HCT116 (cell line): ENCODE measurements at regions not wholly inside any gene's neighbourhood (a gene's known extent, or its start where the extent isn't known, plus 50 kb on each side); places are given as distances from the start of the nearest gene placed in this dataset.

Experiments used
- ATAC-seq: fragments of 200-7000 bp; cut with Tn5 transposase; 2 replicates; pipeline ENCODE4 v1.9.1; 2020; ENCODE audit warnings: mild to moderate bottlenecking, moderate library complexity
- BruUV-seq: library from RNA; stranded (reverse); fragments of 400-500 nt; replicated peaks from 2 replicates; lab custom pipeline; 2021; lab: Mats Ljungman, UMichigan
- CTCF ChIA-PET: fragments of 300-600 bp; sonication (Branson Sonifier 250); formaldehyde crosslinking; loops from one replicate; lab custom pipeline; 2021; ENCODE audit warnings: antibody characterized with exemption; lab: Charles Lee
- POLR2A ChIA-PET: fragments of 300-600, 350-600 bp; sonication (Branson Sonifier 250); formaldehyde crosslinking; loops from one replicate; lab custom pipeline; 2021; ENCODE audit warnings: antibody characterized with exemption; lab: Charles Lee
- RAD21 ChIA-PET, 2 experiments: fragments of 300-600 bp; sonication (Branson Sonifier 250); formaldehyde crosslinking; loops; one replicate each; lab custom pipeline; 2023; ENCODE audit warnings: low total read pairs in 2 of 2; ENCODE audit not compliant: uncharacterized antibody in 2 of 2, unreplicated experiment in 2 of 2, low non-redundant PET in 1 of 2; lab: Charles Lee
- DNase-seq: peaks from one replicate; pipeline ENCODE4 v3.0.0-alpha.2; 2010; ENCODE audit warnings: low read depth, low spot score
- H2AFZ ChIP-seq: fragments of 200-600 bp; shearing (Covaris generic), sonication (generic); 2 replicates; pipeline ENCODE4 v1.6.1; 2017; ENCODE audit warnings: low read depth, mixed run types, mixed read lengths, antibody characterized with exemption, low read length; ENCODE audit not compliant: poor library complexity, severe bottlenecking
- H3K27ac ChIP-seq: 2 replicates; pipeline ENCODE4 v1.5.1; 2012; ENCODE audit warnings: low read depth, low read length
- H3K27me3 ChIP-seq: fragments of 200-600 bp; sonication (generic); 2 replicates; pipeline ENCODE4 v1.6.1; 2016; ENCODE audit warnings: mixed run types, low read length, mixed read lengths; ENCODE audit not compliant: insufficient read depth
- H3K36me3 ChIP-seq, 2 experiments: fragments of 200-500 bp in 1 of 2; fragments of 200-600 bp in 1 of 2; sonication (Bioruptor generic) in 1 of 2; sonication (generic) in 1 of 2; 2 replicates each; pipeline versions ENCODE4 v1.5.1 to v1.6.1; 2014 to 2016; ENCODE audit warnings: low read length in 2 of 2, inconsistent platforms in 1 of 2, mixed read lengths in 1 of 2, mixed run types in 1 of 2; ENCODE audit not compliant: insufficient read depth in 2 of 2, control insufficient read depth in 1 of 2
- H3K4me1 ChIP-seq, 2 experiments: fragments of 200-600 bp in 1 of 2; sonication (generic) in 1 of 2; 2 replicates each; pipeline versions ENCODE4 v1.5.1 to v1.6.1; 2012 to 2017; ENCODE audit warnings: low read length in 2 of 2, inconsistent platforms in 1 of 2, mild to moderate bottlenecking in 1 of 2, mixed read lengths in 1 of 2, mixed run types in 1 of 2, moderate library complexity in 1 of 2; ENCODE audit not compliant: insufficient read depth in 2 of 2, control insufficient read depth in 1 of 2
- H3K4me2 ChIP-seq: fragments of 200-600 bp; sonication (generic); 2 replicates; pipeline ENCODE4 v1.6.1; 2017; ENCODE audit warnings: mixed run types, low read length, mixed read lengths
- H3K4me3 ChIP-seq, 2 experiments: fragments of 200-600 bp in 1 of 2; sonication (generic) in 1 of 2; replicated peaks in 1 of 2; 2 replicates each; pipeline ENCODE4 v1.5.1; 2011 to 2016; ENCODE audit warnings: low read length in 2 of 2, control low read depth in 1 of 2, low read depth in 1 of 2, mild to moderate bottlenecking in 1 of 2, mixed read lengths in 1 of 2, mixed run types in 1 of 2
- H3K79me2 ChIP-seq: fragments of 200-600 bp; sonication (generic); 2 replicates; pipeline ENCODE4 v1.6.1; 2017; ENCODE audit warnings: mild to moderate bottlenecking, mixed run types, low read length, moderate library complexity, mixed read lengths; ENCODE audit not compliant: insufficient read depth
- H3K9ac ChIP-seq: fragments of 200-600 bp; sonication (generic); 2 replicates; pipeline ENCODE4 v1.6.1; 2016; ENCODE audit warnings: low read length, mixed read lengths
- H3K9me2 ChIP-seq: fragments of 200-600 bp; sonication (generic), shearing (Covaris generic); 2 replicates; pipeline ENCODE4 v1.6.1; 2017; ENCODE audit warnings: mixed run types, mild to moderate bottlenecking, moderate library complexity; ENCODE audit not compliant: insufficient read depth
- H3K9me3 ChIP-seq, 2 experiments: fragments of 200-500 bp in 1 of 2; fragments of 200-600 bp in 1 of 2; sonication (Bioruptor generic) in 1 of 2; sonication (generic) in 1 of 2; 2 replicates each; pipeline ENCODE4 v1.6.1; 2014 to 2017; ENCODE audit warnings: low read length in 2 of 2, mixed read lengths in 2 of 2, inconsistent platforms in 1 of 2, low read depth in 1 of 2, mild to moderate bottlenecking in 1 of 2, mixed run types in 1 of 2, moderate library complexity in 1 of 2; ENCODE audit not compliant: control insufficient read depth in 1 of 2, insufficient read depth in 1 of 2
- H4K20me1 ChIP-seq: fragments of 200-600 bp; sonication (generic), shearing (Covaris generic); 2 replicates; pipeline ENCODE4 v1.6.1; 2017; ENCODE audit warnings: mixed run types, mild to moderate bottlenecking, moderate library complexity; ENCODE audit not compliant: insufficient read depth
- CBX3 ChIP-seq: IDR thresholded peaks from 2 replicates; pipeline ENCODE4 v1.6.1; 2012; ENCODE audit warnings: low read depth
- CEBPB ChIP-seq: IDR thresholded peaks from 2 replicates; pipeline ENCODE4 v1.6.1; 2012; ENCODE audit warnings: low read depth
- EZH2 ChIP-seq: fragments of 200-600 bp; sonication (generic); IDR thresholded peaks from 2 replicates; pipeline ENCODE4 v1.6.1; 2017; ENCODE audit warnings: antibody characterized with exemption, mixed run types
- EZH2phosphoT487 ChIP-seq: fragments of 200-600 bp; IDR thresholded peaks from 2 replicates; pipeline ENCODE4 v1.6.1; 2018; ENCODE audit warnings: antibody characterized with exemption, borderline replicate concordance
- JUND ChIP-seq: IDR thresholded peaks from 2 replicates; pipeline ENCODE4 v1.6.1; 2012
- POLR2A ChIP-seq: IDR thresholded peaks from 2 replicates; pipeline ENCODE4 v1.7.0; 2011; ENCODE audit warnings: borderline replicate concordance; ENCODE audit not compliant: insufficient read depth, insufficient read length; ENCODE audit errors: extremely low read depth
- POLR2AphosphoS5 ChIP-seq: IDR thresholded peaks from 2 replicates; pipeline ENCODE4 v1.6.1; 2011; ENCODE audit warnings: mild to moderate bottlenecking, low read depth, low read length, moderate library complexity
- RAD21 ChIP-seq: IDR thresholded peaks from 2 replicates; pipeline ENCODE4 v1.6.1; 2012; ENCODE audit warnings: low read depth, mild to moderate bottlenecking
- SIN3A ChIP-seq: IDR thresholded peaks from 2 replicates; pipeline ENCODE4 v1.6.1; 2012; ENCODE audit warnings: low read depth
- SP1 ChIP-seq: IDR thresholded peaks from 2 replicates; pipeline ENCODE4 v1.6.1; 2012; ENCODE audit warnings: low read depth
- SRF ChIP-seq: IDR thresholded peaks from 2 replicates; pipeline ENCODE4 v1.6.1; 2012; ENCODE audit warnings: low read depth
- TCF7L2 ChIP-seq: IDR thresholded peaks from 2 replicates; pipeline ENCODE4 v1.7.0; 2011; ENCODE audit warnings: borderline replicate concordance, inconsistent platforms; ENCODE audit not compliant: insufficient read depth, insufficient read length; ENCODE audit errors: extremely low read depth
- YY1 ChIP-seq: IDR thresholded peaks from 2 replicates; pipeline ENCODE4 v1.6.1; 2011; ENCODE audit warnings: low read length, low read depth, moderate library complexity, mild to moderate bottlenecking; ENCODE audit not compliant: insufficient replicate concordance; ENCODE audit errors: extremely low read depth
- ZFX ChIP-seq: fragments of 450-650 bp; IDR thresholded peaks from 2 replicates; pipeline ENCODE4 v1.6.1; 2017
- ZNF274 ChIP-seq: fragments of 200-500 bp; sonication (Bioruptor generic); IDR thresholded peaks from 2 replicates; pipeline ENCODE4 v1.6.1; 2014; ENCODE audit warnings: mild to moderate bottlenecking, low read depth, low read length, inconsistent platforms
- intact Hi-C: fragments of 100-400 bp; cut with micrococcal nuclease; formaldehyde crosslinking; loops from 2 replicates; pipeline ENCODE4 v1.10.0; 2022
- TF ChIP-seq, protein P1 (sequence below): IDR thresholded peaks from 2 replicates; pipeline ENCODE4 v1.6.1; 2012; ENCODE audit warnings: low read depth
- TF ChIP-seq, protein P2 (sequence below): IDR thresholded peaks from 2 replicates; pipeline ENCODE4 v1.6.1; 2011; ENCODE audit warnings: mild to moderate bottlenecking, low read length, moderate library complexity; ENCODE audit not compliant: insufficient replicate concordance; ENCODE audit errors: extremely low read depth
- TF ChIP-seq, protein P3 (sequence below): IDR thresholded peaks from 2 replicates; pipeline ENCODE4 v1.6.1; 2012
- TF ChIP-seq, protein P4 (sequence below), 3 experiments: fragments of 200-600 bp in 1 of 3; sonication (generic) in 1 of 3; IDR thresholded peaks in 2 of 3; conservative IDR thresholded peaks in 1 of 3; 2 replicates each; pipeline ENCODE4 v1.5.1; 2012 to 2017; ENCODE audit warnings: low read depth in 2 of 3, low read length in 2 of 3, antibody characterized with exemption in 1 of 3, borderline replicate concordance in 1 of 3, control low read depth in 1 of 3, mild to moderate bottlenecking in 1 of 3, mixed read lengths in 1 of 3, mixed run types in 1 of 3, moderate library complexity in 1 of 3; ENCODE audit not compliant: insufficient read depth in 1 of 3

DNA sequence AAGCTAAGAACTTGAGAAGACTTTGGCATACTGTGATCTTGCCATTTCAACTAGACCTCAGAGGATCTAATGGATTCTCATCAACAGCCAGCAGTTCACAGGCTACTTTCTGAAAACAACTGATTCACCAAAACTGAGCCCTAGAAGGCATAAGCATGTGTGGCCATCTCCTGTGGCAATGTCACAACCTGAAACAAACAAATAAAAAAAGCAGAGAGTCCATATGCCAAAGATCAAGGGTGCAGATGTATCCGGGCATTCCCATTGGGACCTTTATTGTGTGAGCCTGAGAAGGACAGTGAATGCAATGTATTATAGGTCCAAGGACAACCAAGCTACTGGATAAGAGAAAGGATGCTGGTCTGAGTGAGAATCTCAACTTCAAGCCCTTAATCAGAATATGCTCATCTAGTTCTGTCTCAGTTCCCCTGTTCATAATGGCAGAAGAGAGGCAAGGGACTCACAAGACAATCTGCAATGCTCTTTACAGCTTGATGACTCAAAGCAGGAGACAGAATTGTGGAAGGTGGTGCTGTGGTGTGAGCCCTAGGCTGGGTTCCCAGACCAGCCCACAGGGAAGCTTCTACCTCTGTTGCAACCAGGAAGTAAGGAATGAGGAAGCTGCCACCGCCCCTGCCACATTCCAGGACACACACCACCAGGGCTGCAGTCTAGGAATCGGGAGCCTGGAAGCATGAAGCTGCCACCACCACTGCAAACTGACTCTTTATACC, 133.7 kb downstream of the RAP2A start:
- ChIA-PET RAD21 (no interaction called here), POLR2A (interaction anchor here (1.2 to 1.3 kb wide), 2 partner anchors 12 to 14 kb away, joined by 3 to 4 read pairs; no protein-coding TSS in a partner anchor), CTCF (no interaction called here)
- intact Hi-C loops, result loop anchor here (1.0 to 5.0 kb wide), 2 partner anchors 134 to 535 kb away; no protein-coding TSS in a partner anchor
- DNase-seq (peak; percentile 40), ATAC-seq (peak; percentile 90)
- peak overlapping the region in 1 of 2 experiments; percentile 38; a peak in 2 of 4 replicates for H3K4me3 ChIP-seq
- no peaks in the 10 kb centered on the region for H3K36me3 ChIP-seq
- H3K79me2 ChIP-seq, result no peaks in the 10 kb centered on the region
- H3K4me2 ChIP-seq, result peak overlapping the region; percentile 73
- BruUV-seq, result no TSS peak
- no peaks in the 10 kb centered on the region for H4K20me1 ChIP-seq
- 0 out of 2 replicates have a peak overlapping the region, but pooled peaks have one; percentile 29 for H3K27ac ChIP-seq
- peak overlapping the region; percentile 74 for H2AFZ ChIP-seq
- no peaks in the 10 kb centered on the region for H3K9me2 ChIP-seq
- no peaks in the 10 kb centered on the region for H3K9me3 ChIP-seq
- H3K4me1 ChIP-seq, result peaks cover 16 to 22% of the 10 kb centered on the region in 2 experiments
- no peaks in the 10 kb centered on the region for H3K27me3 ChIP-seq
- H3K9ac ChIP-seq, result peak overlapping the region; percentile 26
- no peak for TF ChIP-seq EZH2
- TF ChIP-seq SIN3A, result no peak
- peak; percentile 87 for TF ChIP-seq CEBPB
- no peak for TF ChIP-seq EZH2phosphoT487
- TF ChIP-seq, protein P1, sequence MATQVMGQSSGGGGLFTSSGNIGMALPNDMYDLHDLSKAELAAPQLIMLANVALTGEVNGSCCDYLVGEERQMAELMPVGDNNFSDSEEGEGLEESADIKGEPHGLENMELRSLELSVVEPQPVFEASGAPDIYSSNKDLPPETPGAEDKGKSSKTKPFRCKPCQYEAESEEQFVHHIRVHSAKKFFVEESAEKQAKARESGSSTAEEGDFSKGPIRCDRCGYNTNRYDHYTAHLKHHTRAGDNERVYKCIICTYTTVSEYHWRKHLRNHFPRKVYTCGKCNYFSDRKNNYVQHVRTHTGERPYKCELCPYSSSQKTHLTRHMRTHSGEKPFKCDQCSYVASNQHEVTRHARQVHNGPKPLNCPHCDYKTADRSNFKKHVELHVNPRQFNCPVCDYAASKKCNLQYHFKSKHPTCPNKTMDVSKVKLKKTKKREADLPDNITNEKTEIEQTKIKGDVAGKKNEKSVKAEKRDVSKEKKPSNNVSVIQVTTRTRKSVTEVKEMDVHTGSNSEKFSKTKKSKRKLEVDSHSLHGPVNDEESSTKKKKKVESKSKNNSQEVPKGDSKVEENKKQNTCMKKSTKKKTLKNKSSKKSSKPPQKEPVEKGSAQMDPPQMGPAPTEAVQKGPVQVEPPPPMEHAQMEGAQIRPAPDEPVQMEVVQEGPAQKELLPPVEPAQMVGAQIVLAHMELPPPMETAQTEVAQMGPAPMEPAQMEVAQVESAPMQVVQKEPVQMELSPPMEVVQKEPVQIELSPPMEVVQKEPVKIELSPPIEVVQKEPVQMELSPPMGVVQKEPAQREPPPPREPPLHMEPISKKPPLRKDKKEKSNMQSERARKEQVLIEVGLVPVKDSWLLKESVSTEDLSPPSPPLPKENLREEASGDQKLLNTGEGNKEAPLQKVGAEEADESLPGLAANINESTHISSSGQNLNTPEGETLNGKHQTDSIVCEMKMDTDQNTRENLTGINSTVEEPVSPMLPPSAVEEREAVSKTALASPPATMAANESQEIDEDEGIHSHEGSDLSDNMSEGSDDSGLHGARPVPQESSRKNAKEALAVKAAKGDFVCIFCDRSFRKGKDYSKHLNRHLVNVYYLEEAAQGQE, result no peak
- TF ChIP-seq ZFX, result no peak
- peak; percentile 45 for TF ChIP-seq POLR2AphosphoS5
- TF ChIP-seq RAD21, result no peak
- TF ChIP-seq JUND, result 0 out of 2 replicates have a peak, but pooled peaks have one; percentile 21
- TF ChIP-seq POLR2A, result no peak
- TF ChIP-seq, protein P2, sequence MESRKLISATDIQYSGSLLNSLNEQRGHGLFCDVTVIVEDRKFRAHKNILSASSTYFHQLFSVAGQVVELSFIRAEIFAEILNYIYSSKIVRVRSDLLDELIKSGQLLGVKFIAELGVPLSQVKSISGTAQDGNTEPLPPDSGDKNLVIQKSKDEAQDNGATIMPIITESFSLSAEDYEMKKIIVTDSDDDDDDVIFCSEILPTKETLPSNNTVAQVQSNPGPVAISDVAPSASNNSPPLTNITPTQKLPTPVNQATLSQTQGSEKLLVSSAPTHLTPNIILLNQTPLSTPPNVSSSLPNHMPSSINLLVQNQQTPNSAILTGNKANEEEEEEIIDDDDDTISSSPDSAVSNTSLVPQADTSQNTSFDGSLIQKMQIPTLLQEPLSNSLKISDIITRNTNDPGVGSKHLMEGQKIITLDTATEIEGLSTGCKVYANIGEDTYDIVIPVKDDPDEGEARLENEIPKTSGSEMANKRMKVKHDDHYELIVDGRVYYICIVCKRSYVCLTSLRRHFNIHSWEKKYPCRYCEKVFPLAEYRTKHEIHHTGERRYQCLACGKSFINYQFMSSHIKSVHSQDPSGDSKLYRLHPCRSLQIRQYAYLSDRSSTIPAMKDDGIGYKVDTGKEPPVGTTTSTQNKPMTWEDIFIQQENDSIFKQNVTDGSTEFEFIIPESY, result no peak
- TF ChIP-seq, protein P3, sequence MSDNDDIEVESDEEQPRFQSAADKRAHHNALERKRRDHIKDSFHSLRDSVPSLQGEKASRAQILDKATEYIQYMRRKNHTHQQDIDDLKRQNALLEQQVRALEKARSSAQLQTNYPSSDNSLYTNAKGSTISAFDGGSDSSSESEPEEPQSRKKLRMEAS, result no peak; the same call in 1 of the 2 replicates
- TF ChIP-seq CBX3, result 0 out of 2 replicates have a peak, but pooled peaks have one; percentile 23
- TF ChIP-seq, protein P4, sequence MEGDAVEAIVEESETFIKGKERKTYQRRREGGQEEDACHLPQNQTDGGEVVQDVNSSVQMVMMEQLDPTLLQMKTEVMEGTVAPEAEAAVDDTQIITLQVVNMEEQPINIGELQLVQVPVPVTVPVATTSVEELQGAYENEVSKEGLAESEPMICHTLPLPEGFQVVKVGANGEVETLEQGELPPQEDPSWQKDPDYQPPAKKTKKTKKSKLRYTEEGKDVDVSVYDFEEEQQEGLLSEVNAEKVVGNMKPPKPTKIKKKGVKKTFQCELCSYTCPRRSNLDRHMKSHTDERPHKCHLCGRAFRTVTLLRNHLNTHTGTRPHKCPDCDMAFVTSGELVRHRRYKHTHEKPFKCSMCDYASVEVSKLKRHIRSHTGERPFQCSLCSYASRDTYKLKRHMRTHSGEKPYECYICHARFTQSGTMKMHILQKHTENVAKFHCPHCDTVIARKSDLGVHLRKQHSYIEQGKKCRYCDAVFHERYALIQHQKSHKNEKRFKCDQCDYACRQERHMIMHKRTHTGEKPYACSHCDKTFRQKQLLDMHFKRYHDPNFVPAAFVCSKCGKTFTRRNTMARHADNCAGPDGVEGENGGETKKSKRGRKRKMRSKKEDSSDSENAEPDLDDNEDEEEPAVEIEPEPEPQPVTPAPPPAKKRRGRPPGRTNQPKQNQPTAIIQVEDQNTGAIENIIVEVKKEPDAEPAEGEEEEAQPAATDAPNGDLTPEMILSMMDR (IDR thresholded peaks at IDR 0.05 in 2 of 3, conservative IDR thresholded peaks at IDR 0.05 in 1 of 3; ENCODE audit: borderline replicate concordance in 1 of 3, insufficient read depth in 1 of 3, low read depth in 2 of 3, low read length in 2 of 3), result no peak
- TF ChIP-seq SP1, result 0 out of 2 replicates have a peak, but pooled peaks have one; percentile 33
- no peak for TF ChIP-seq SRF
- TF ChIP-seq YY1, result no peak
- TF ChIP-seq TCF7L2, result no peak
- no peak for TF ChIP-seq ZNF274
